Pancreas (tissue), 10 donors: ENCODE measurements at regions not wholly inside any gene's neighbourhood (a gene's known extent, or its start where the extent isn't known, plus 50 kb on each side); places are given as distances from the start of the nearest gene placed in this dataset.
A peak's percentile ranks its signal among the peaks of the same experiment; 100 is the strongest.

ENCODE experiments used
- ATAC-seq, 4 donors: fragments of 200-7000 bp; cut with Tn5 transposase; one replicate each; pipeline versions ENCODE4 v1.8.0 to v1.9.1; 2020; ENCODE audit warnings: mild to moderate bottlenecking in 4 of 4, moderate library complexity in 4 of 4
- DNase-seq, 6 donors: peaks; one replicate each; pipeline ENCODE4 v3.0.0-alpha.2; 2020
- FAIRE-seq: peaks from 2 replicates; lab custom pipeline; 2012; peaks lifted over from hg19 to GRCh38; lab: Jason Lieb, UNC
- H3K27ac ChIP-seq, 4 donors: fragments of 200-600 bp; sonication (generic); 1 replicate in 3 of 4; 2 replicates in 1 of 4; pipeline versions ENCODE4 v1.5.0 to v1.8.0; 2020
- H3K27me3 ChIP-seq, 4 donors: fragments of 200-600 bp; one replicate each; pipeline ENCODE4 v1.8.0; 2021
- H3K36me3 ChIP-seq, 3 donors: fragments of 200-600 bp; sonication (generic) in 1 of 3; one replicate each; pipeline versions ENCODE4 v1.5.0 to v1.8.0; 2020 to 2021
- H3K4me1 ChIP-seq, 3 donors: fragments of 200-600 bp; one replicate each; pipeline ENCODE4 v1.8.0; 2021
- H3K4me3 ChIP-seq, 4 donors: fragments of 200-600 bp; sonication (generic) in 2 of 4; one replicate each; pipeline versions ENCODE4 v1.5.0 to v1.8.0; 2020 to 2021
- H3K9me3 ChIP-seq, 4 donors: fragments of 200-600 bp; one replicate each; pipeline ENCODE4 v1.8.0; 2021
- WGBS, 2 donors: extraction: QIAGEN DNeasy Blood & Tissue Kit; methylation state at CpG; one replicate each; pipeline ENCODE4 v1.1.7; 2013; 5-methylcytosine and 5-hydroxymethylcytosine counted together
- intact Hi-C, 3 donors: fragments of 100-400 bp; cut with DNase I; formaldehyde crosslinking; loops; one replicate each; pipeline versions ENCODE4 v1.11.1 to v1.14.2; 2022
- TF ChIP-seq, protein P1 (sequence below), 4 donors: fragments of 200-600 bp; sonication (generic) in 3 of 4; IDR thresholded peaks; one replicate each; pipeline versions ENCODE4 v1.5.0 to v1.8.0; 2021; ENCODE audit warnings: antibody characterized with exemption in 4 of 4
- donor health status: healthy with polysubstance abuse.
- donor health status: DM: no; HTN: no; CAD: no; lungs with moderate emphysema.
- donor health status: DM: no; HTN: no; CAD: no.
- donor health status: control.
- donor health status: control.
- donor health status: Bipolar disorder and iron deficiency.
- donor health status: DM: yes; HTN: yes; CAD: no.
- donor health status: DM: no; HTN: no; CAD: no.
- donor health status: DM: no; HTN: no; CAD: no.
- donor health status: DM: yes; HTN: yes; CAD: no.

DNA sequence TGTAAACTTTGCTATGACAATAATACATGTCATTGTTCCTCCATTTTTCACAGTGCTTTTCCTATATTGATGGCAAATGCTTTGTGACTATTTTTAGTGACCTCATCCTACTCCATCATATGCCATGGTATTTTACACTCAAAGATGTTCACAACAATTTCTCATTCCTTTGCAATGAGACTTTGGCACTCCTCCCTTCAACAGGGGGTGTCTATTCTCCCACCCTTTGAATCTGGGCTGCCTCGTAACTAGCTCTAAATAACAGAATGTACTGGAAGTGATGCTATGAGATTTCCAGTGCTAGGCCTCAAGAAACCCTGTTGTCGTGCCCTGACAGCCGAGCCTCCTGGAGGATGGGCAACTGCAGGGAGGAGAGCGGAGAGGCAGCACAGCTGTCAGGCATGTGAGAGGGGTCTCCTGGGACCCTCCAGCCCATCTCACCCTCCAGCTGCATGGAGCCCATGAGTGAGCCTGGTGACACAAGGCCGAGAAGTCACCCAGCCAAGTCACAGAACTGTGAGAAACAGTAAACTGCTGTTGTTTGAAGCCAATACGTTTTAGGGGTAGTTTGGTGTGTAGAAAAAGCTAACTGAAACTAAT lies 103.1 kb upstream of the APCDD1 start:
- H3K9me3 ChIP-seq, result no peaks in the 10 kb centered on the region
- H3K27ac ChIP-seq, result no peak overlapping the region
- 86 to 88% methylated on average over 6 of the region's 6 CpGs for WGBS, 2 donors
- TF ChIP-seq, protein P1, sequence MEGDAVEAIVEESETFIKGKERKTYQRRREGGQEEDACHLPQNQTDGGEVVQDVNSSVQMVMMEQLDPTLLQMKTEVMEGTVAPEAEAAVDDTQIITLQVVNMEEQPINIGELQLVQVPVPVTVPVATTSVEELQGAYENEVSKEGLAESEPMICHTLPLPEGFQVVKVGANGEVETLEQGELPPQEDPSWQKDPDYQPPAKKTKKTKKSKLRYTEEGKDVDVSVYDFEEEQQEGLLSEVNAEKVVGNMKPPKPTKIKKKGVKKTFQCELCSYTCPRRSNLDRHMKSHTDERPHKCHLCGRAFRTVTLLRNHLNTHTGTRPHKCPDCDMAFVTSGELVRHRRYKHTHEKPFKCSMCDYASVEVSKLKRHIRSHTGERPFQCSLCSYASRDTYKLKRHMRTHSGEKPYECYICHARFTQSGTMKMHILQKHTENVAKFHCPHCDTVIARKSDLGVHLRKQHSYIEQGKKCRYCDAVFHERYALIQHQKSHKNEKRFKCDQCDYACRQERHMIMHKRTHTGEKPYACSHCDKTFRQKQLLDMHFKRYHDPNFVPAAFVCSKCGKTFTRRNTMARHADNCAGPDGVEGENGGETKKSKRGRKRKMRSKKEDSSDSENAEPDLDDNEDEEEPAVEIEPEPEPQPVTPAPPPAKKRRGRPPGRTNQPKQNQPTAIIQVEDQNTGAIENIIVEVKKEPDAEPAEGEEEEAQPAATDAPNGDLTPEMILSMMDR (IDR thresholded peaks at IDR 0.05), result no peak
- intact Hi-C loops, result no loop called here
- H3K4me3 ChIP-seq, result no peak overlapping the region
- ATAC-seq (no peak), FAIRE-seq (no peak), DNase-seq (no peak)
- H3K27me3 ChIP-seq, result no peaks in the 10 kb centered on the region
- no peaks in the 10 kb centered on the region for H3K36me3 ChIP-seq
- H3K4me1 ChIP-seq, result peaks cover 0 to 10% (median 5%) of the 10 kb centered on the region in 3 donors

DNA sequence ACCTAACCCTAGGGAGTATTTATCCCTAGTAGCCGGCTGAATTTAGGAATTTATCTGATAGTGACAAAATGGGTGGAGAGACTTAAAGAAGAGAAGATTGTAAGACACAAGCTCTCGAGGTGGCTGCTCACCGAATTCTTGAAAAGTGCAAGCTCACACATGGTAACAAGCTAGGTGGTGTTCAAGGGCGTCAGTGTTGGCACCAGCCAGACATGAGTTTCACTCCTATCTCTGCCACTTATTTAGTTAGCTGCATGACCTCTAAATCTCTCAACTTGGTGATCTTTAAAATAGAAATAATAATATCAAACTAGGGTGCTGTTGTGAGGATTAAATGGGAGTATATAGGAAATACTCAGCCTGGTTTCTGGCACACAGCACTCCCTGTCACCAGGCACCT lies 102.6 kb upstream of the APCDD1 start:
- ATAC-seq, result peak in 3 of 4 donors; percentile 45 to 67 (median 46)
- DNase-seq, result no peak

DNA sequence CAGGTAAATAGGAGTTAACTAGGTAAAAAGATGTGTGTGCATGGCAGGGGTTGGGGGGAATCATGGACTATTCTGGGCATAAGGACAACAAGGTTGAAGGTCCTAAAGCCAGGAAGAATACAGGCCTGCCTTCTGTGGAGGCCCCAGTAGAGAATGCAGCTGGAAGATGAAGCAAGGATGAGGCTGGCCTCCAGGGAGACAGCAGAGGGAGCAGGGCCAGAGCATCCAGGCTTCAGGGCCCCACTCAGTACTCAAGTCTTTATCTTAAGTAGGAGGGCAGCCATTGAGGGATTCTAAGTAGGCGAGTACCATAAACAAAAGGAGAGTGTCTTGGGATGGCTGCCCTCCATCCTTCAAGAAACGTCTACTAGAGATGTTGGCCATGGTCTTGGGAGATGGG lies 101.8 kb upstream of the APCDD1 start:
- Histone ChIP-seq H3K4me1 (peaks cover 0 to 10% (median 5%) of the 10 kb centered on the region in 3 donors), H3K4me3 (no peak overlapping the region), H3K27ac (no peak overlapping the region), H3K9me3 (no peaks in the 10 kb centered on the region), H3K27me3 (no peaks in the 10 kb centered on the region), H3K36me3 (no peaks in the 10 kb centered on the region)
- ATAC-seq (no peak), DNase-seq (no peak), FAIRE-seq (no peak)
- intact Hi-C loops, result no loop called here
- WGBS, 2 donors, result 92 to 97% methylated on average over 2 of the region's 2 CpGs
- TF ChIP-seq, protein P1 (IDR thresholded peaks at IDR 0.05), result no peak

More for the DNA sequence above, 102.6 kb upstream of the APCDD1 start:
- TF ChIP-seq, protein P1 (IDR thresholded peaks at IDR 0.05), result no peak
- H3K4me1 ChIP-seq, result peaks cover 0 to 10% (median 5%) of the 10 kb centered on the region in 3 donors
- no peaks in the 10 kb centered on the region for H3K9me3 ChIP-seq
- H3K36me3 ChIP-seq, result no peaks in the 10 kb centered on the region
- no peak overlapping the region for H3K4me3 ChIP-seq
- intact Hi-C loops, result no loop called here
- H3K27ac ChIP-seq, result no peak overlapping the region
- no peaks in the 10 kb centered on the region for H3K27me3 ChIP-seq
- 32 to 37% methylated on average over 4 of the region's 4 CpGs for WGBS, 2 donors
- FAIRE-seq, result no peak

DNA sequence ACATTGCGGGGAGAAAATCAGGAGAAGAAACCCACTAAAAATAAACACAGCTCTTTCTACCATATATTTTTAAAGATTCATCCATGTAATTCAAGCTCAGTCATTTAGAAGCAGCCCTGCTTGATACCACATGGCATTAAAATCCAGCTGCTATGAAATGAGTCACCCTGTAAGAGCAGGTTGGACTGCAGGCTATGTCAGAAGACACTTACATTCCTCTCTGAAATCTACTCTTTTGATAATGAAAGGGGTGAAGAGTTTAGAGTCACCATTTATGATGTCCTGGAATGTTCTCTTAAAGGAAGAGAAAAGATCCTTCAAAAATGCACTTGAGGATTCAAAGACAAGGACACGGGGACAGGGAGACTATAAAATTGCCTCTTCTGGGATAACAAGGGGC lies 100.6 kb upstream of the APCDD1 start:
- Histone ChIP-seq H3K27me3 (no peaks in the 10 kb centered on the region), H3K4me1 (peaks cover 0 to 10% (median 5%) of the 10 kb centered on the region in 3 donors), H3K36me3 (no peaks in the 10 kb centered on the region), H3K4me3 (no peak overlapping the region), H3K9me3 (no peaks in the 10 kb centered on the region), H3K27ac (peak overlapping the region in 2 of 4 donors; percentile 42 to 50)
- TF ChIP-seq, protein P1 (IDR thresholded peaks at IDR 0.05), result no peak
- WGBS, 2 donors, result 82 to 85% methylated on average over 2 of the region's 2 CpGs
- intact Hi-C loops, result no loop called here
- peak in 3 of 4 donors; percentile 64 to 72 (median 72) for ATAC-seq
- no peak for DNase-seq
- FAIRE-seq, result no peak

DNA sequence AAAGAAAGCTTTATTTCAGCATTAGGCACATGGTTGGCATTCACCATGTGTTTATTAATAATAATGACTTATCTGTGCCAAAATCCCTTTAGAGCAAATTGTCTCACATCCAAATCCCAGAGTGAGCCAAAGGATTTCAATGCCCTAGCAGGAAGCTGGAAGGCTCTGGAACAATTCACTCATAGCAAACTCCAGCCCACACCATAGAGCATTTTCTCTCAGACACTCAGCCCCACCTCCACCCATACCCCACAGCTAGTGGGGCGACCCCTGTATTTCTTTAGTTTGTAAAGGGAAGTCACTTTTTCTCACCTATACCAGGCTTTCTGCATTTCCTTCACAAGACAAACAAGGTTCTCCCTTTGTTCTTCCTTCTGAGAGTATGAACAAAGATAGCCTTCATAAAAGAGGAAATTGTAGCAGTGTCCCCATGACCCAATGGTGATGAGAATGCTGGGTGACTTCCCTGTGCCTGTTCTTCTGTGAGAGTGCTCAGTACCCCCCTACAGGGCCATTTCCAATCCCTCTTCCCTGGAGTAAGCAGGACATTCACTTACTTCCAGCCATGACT lies 100.1 kb upstream of the APCDD1 start:
- 65 to 77% methylated on average over 1 of the region's 1 CpG for WGBS, 2 donors
- Histone ChIP-seq H3K36me3 (no peaks in the 10 kb centered on the region), H3K4me3 (no peak overlapping the region), H3K4me1 (peaks cover 5 to 10% (median 5%) of the 10 kb centered on the region in 3 donors), H3K9me3 (no peaks in the 10 kb centered on the region), H3K27me3 (no peaks in the 10 kb centered on the region), H3K27ac (peak overlapping the region in 2 of 4 donors; percentile 42 to 50)
- ATAC-seq, result peak in 3 of 4 donors; percentile 53 to 75 (median 62)
- no peak for FAIRE-seq
- no peak for DNase-seq
- intact Hi-C loops, result no loop called here
- TF ChIP-seq, protein P1 (IDR thresholded peaks at IDR 0.05), result no peak
